Suppressor macrophage treated with lipopolysaccharide for 4 hours (primary cell): ENCODE measurements at regions not wholly inside any gene's neighbourhood (a gene's known extent, or its start where the extent isn't known, plus 50 kb on each side); places are given as distances from the start of the nearest gene placed in this dataset.

Experiments used
- DNase-seq: peaks from one replicate; pipeline ENCODE4 v3.0.0-alpha.2; 2020

- DNase-seq, result no peak
Measured at GRCh38 chr2:60603533-60604190, 50.2 kb upstream of the BCL11A start.

GRCh38 chr2:60604486-60605064, 51.1 kb upstream of the BCL11A start:
- DNase-seq, result no peak

GRCh38 chr2:60605866-60606265, 52.4 kb upstream of the BCL11A start:
- no peak for DNase-seq

GRCh38 chr2:60608679-60609078, 55.2 kb upstream of the BCL11A start:
- DNase-seq, result no peak

- DNase-seq, result peak; percentile 2
Measured at GRCh38 chr2:60612033-60612432, 58.6 kb upstream of the BCL11A start.

- no peak for DNase-seq
Measured at GRCh38 chr2:60614319-60614718, 60.9 kb upstream of the BCL11A start.

GRCh38 chr2:60621688-60622429, 68.4 kb upstream of the BCL11A start:
- no peak for DNase-seq

- DNase-seq, result no peak
Measured at GRCh38 chr2:60623040-60623439, 69.6 kb upstream of the BCL11A start.

GRCh38 chr2:60627412-60627811, 74.0 kb upstream of the BCL11A start:
- no peak for DNase-seq

GRCh38 chr2:60628026-60628425, 74.6 kb upstream of the BCL11A start:
- no peak for DNase-seq

- DNase-seq, result no peak
Measured at GRCh38 chr2:60628615-60629304, 75.3 kb upstream of the BCL11A start.

GRCh38 chr2:60629305-60629662, 75.8 kb upstream of the BCL11A start:
- DNase-seq, result no peak

- DNase-seq, result no peak
Measured at GRCh38 chr2:60629801-60630385, 76.4 kb upstream of the BCL11A start.

GRCh38 chr2:60633615-60634014, 80.2 kb upstream of the BCL11A start:
- no peak for DNase-seq

GRCh38 chr2:60634438-60634837, 81.0 kb upstream of the BCL11A start:
- DNase-seq, result peak; percentile 58

GRCh38 chr2:60641811-60642788, 88.6 kb upstream of the BCL11A start:
- DNase-seq, result peak; percentile 75

GRCh38 chr2:60643747-60644146, 90.3 kb upstream of the BCL11A start:
- DNase-seq, result no peak

GRCh38 chr2:60644951-60645350, 91.5 kb upstream of the BCL11A start:
- no peak for DNase-seq

GRCh38 chr2:60648191-60648590, 94.7 kb upstream of the BCL11A start:
- DNase-seq, result no peak

GRCh38 chr2:60649721-60650120, 96.3 kb upstream of the BCL11A start:
- no peak for DNase-seq

GRCh38 chr2:60652832-60653340, 99.4 kb upstream of the BCL11A start:
- no peak for DNase-seq

GRCh38 chr2:60657673-60658072, 98.4 kb upstream of the PAPOLG start:
- DNase-seq, result no peak
